ENCODE measurements at regions not wholly inside any gene's neighbourhood (a gene's known extent, or its start where the extent isn't known, plus 50 kb on each side); places are given as distances from the start of the nearest gene placed in this dataset.
A peak's percentile ranks its signal among the peaks of the same experiment; 100 is the strongest.

DNA sequence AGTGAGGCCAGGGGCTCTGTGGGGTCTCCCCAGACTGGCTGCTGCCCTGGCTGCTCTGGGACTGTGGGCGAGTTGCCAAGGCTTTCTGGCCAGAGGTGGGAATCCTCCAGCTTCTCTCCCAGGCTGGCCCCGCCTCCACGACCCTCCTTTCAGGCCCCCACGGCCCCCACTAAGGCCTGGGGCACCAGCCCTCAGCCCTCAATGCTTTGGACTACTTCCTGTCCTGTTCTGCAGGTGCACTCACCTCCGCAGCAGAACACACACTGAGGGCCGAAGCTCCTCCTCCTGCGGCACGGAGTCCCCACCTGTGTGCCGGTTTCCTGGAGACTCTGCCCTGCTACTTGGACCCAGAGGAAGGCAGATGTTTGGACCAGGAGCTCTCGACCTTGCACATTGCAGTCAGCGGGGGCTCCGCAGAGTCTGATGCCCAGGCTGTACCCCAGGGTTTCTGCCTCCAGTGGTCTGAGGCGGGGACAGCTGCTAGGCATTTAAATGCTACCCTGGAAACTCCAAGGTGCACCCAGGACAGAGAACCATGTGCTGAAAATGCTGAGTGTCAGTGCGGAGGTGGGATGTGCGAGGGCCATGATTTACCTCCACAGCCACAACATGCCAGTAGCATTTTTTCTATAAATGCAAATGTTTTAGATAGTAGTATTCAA lies 223.8 kb downstream of the IRF8 start:
- DNase-seq = no peak

DNA sequence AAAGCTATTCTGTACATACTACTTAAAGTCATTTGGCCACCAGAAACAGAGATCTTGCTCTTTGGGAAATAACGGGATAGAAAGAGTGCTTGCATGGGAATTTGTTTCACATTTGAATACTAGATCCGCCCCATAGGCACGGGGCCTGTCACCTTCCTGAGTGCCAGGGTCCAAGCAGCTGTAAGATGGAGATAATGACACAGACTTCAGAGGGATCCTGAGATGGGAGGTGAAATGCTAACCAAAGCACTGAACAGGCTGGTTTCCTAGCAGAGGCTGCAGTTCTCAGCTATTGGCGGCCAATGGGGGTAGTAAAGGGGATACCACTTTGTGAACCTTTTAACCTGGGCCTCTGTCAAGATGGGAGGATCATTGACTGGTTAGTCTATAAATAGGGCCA lies 225.4 kb downstream of the IRF8 start:
- no peak for DNase-seq

DNA sequence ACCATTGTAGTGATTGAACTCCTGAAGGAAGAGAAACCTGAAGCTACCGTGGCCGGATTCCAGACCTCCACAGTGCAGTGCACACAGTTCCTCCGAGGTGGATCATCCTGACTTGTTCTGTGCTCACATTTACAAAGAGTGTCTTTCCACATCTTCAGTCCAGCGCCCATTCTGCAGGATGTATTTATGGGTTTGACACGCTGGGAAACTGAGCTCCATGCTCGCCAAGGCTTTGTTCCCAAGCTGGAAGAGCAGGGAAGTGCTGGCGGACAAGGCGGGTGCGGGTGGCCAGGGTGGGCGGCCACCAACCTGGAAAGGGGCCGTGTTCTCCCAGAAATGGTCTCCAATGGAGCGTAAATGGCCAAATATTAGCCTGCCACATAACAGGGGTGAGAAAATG lies 227.9 kb downstream of the IRF8 start:
- no peak for DNase-seq

DNA sequence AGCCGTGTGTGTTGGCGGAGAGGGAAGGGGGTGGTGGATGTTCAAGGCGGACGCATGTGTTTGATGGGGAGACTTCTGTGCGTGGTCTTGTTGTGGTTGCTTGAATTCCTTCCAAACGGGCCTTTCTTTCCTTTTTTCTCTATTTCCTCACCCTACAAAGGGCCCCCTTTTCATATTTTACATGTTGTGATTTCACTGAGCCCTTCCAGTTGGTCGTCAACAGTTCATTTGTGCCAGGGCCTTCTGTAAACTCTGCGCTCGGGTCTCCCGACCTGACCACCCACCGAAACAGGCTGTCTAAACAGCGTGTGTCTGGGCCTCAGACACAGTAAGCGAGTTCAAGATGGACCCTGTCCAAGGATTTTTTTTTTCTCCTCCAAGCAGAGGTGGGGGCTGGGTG lies 228.4 kb downstream of the IRF8 start:
- DNase-seq = no peak

DNA sequence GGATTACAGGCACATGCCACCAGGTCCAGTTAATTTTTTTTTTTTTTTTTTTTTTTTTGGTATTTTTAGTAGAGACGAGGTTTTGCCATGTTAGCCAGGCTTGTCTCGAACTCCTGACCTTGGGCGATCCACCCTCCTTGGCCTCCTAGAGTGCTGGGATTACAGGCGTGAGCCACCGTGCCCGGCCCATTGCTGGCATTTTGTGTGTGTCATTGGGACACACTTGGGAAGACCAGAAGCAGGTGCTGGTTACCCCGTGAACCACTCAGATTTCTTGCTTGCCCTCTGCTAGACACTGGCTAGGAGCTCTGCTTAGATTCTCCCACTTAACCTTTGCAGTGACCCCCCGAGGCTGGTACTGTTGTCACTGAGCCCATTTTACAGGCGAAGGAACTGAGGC lies 229.3 kb downstream of the IRF8 start:
- no peak for DNase-seq

DNA sequence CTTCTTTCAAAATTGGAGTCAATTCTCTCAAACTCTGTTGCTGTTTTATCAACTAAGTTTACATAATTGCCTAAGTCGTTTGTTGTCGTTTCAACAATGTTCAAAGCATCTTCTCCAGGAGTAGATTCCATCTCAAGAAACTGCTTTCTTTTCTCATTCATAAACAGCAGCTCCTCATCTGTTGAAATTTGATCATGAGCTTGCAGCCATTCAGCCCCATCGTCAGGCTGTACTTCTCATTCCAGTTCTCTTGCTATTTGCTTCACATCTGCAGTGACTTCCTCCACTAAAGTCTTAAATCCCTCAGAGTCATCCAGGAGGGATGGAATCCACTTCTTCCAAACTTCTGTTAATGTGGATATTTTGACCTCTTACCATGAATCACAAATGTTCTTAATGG lies 230.6 kb downstream of the IRF8 start:
- no peak for DNase-seq

DNA sequence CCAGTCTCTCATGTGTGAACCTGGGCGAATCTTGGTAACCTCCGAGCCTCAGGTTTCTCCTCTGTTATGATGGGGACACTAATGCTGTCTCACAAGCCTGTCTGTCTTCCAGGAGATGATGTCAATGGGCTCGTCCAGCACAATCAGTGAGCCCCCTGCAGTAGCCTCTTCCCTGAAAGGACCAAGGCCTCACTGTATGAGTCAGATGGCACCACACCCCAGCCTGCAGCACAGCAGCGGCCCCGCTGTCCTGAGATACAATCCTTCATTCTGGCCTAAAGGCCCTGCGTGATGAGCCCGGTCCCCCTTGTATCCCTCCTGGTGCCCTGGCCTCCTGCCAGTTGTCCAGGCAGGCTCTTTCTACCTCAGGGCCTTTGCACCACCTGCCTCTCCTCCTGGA lies 234.4 kb downstream of the IRF8 start:
- no peak for DNase-seq

DNA sequence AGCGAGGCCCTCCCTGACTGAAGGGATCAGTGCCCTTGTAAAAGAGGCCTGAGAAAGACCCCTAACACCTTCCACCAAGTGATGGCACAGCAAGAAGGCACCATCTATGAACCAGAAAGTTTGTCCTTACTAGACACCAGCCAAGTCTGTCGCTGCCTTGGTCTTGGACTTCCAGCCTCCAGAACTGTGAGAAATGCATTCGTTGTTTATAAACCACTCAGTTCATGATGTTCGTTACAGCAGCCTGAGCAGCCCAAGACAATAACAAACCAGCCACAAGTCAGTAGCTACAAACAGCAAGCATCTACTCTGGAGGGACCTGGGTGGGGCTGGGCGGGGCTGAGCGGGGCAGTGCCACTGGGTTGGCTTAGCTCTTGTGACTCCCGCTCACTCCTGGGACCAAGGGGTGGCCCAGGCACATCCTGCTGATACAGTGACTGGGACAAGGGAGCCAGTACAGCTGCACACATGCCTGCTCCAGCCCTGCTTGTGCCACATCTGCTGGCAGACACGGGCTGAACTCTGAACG lies 234.9 kb downstream of the IRF8 start:
- DNase-seq = no peak

DNA sequence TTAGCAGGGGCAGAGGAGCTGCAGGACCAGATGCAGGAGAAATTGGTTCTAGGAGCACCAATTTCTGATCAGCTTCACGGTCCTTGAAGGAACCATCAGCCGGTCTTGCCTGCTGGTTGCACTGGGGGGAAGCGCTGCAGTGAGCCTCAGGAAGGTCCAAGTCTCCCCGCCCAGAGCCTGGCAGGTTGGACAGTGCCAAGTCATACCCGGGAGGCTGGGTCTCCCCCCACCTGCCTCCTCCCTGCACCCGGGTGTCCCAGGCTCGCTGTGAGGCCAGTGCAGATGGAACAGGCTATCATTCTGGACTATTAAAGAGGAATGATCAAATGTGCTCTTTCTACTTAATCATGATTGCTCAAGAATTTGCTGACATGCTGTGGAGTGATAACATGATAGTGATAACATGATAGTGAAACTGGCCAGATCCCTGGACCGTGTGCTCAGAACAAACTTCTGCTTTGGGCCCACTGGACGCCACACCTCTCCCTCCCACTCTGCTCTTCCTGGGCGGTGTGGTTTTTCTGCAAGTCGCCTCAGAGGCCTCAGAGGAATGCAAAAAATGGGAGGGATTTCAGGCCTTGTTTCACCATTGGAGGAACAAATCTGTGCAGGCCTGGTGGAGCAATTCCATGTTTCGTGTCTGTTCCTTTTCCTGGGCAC lies 236.0 kb downstream of the IRF8 start:
- DNase-seq = no peak

DNA sequence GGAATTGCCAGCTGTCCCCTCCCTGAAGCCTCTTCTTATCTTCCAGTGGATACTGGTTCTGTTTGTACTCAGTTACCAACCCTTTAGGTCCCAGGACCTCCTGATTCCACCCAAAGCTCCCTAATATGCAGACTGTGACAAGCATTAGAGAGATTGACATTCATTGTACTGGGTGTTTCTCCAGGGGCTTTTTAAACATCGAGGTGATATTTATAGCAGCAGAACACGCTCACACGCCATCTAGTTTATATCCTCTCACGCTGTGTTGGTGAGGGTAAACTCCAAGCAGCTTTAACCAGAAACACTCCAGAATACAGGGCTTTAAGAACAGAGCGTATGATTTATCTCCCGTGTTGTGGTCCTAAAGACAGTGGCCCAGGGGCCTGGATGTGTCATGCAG lies 238.4 kb downstream of the IRF8 start:
- DNase-seq = no peak

DNA sequence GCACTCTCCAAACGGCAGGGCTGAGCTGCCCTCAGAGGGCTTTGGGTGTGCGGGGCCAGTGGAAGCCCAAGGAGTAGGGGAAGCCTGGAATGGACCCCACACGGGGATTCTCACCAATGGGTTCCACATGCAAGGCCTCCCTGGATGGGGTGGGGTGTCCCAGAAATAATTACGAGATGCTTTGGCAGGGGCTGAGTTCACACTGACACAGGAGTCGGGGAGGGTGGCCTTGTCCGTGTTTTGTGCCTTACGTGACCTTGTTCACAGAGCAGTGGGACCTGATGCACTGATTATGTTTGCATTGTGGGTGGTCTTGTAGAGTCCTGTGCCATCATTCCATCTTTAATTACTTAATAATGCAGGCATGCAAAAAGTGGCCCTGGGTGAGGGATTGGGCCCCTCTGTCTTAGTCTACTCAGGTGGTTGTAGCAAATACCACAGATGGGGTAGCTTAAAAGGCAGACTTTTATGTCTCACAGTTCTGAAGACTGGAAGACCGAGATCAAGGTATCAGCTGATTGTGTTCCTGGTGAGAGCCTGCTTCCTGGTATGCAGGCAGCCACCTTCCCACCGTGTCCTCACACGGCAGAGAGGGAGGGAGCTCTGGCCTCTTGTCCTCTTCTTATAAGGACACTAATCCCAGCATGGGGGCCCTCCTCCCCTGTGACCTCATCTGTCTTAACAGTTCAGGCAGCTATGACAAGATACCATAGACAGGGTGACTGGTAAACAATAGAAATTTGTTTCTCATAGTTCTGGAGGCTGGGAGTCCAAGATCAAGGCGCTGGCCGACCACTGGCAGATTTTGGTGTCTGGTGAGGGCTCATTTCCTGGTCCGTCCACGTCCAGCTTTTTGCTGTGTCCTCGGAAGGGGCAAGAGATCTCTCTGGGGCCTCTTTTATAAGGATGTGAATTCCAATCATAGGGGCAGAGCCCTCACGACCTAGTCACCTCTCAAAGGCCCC lies 239.4 kb downstream of the IRF8 start:
- no peak for DNase-seq

DNA sequence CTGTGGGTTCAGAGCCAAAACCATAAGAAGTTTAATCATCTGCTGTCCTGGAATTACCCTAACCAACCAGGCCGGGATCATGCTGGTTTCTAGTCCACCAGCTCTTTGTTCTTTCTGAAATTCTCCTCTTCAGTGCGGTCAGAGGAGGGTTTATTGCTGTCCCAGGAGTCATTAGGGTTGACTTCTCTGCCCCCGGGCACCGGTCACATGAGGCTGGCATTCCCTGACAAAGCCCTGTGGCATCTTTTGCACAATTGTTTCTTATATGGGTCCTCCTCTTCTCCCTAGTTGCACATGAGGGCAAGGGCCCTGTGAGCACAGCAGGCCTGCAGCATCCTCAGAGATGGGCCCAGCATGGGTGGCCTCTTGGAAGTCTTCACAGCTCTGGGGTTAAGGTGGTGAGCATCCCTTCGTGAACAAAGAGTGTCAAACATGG lies 243.9 kb downstream of the IRF8 start:
- no peak for DNase-seq

DNA sequence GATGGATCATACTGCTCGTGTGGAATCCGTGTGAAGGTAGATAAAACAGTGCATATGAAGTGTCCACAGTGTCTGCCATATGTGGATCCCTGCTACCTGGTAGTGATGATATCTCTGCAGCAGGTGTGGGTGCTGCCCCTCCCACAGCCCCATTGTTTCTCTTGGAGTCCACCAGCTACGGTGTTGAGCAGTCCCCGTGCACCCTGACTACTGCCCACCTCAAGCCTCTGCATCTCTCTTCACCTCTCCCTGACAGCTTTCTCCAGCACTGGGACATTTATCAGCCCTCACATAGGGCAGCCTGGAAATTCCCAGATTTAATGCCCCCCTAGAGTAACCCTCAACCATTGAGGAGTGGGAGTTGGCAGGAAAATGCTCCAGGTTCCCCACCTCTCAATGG lies 244.7 kb downstream of the IRF8 start:
- DNase-seq = no peak

DNA sequence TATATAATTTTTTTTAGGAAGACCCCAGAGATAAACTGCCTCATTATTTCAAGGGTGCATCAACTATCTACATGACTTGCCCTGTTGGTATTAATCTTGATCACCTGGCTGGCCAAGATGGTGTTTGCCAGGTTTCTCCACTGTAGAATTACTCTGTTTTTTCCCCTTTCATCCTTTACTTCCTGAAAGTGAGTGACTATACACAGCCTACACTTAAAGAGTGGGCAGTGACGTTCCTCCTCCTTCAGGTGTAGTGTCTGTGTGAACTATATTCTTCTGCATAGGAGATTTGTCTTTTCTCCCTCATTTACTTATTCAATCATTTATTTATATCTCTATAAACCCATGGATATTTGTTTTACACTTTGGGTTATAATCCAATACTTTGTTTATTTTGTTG lies 246.7 kb downstream of the IRF8 start:
- DNase-seq = no peak

DNA sequence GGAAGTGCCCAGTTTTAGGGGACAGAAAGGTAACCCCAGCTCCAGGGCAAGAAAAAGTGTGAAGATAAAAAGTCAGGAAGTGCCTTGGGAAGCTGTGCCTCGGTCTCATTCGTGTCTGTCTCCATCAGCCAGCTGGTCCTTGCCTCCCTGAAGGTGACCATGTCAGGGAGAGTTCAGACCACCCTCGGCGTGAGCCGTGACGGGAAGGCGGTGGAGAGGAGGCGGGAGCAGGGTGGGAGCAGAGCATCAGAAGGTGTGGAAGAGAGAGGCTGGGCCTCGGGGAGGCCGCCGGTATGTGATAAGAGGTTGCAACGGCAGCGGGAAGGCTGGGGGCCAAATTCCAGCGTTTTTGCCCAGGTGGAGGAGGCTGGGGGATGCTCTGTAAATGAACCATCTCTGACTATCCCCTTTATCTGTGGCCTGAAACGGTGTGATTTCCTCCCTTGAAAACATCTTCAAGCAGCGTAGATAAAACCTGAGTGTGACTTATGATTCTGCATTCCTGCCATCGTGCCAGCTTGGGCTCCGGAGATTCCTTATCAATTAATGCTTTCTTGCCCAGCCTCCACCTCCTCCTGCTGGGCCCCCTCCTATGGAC lies 251.8 kb downstream of the IRF8 start:
- DNase-seq = no peak

DNA sequence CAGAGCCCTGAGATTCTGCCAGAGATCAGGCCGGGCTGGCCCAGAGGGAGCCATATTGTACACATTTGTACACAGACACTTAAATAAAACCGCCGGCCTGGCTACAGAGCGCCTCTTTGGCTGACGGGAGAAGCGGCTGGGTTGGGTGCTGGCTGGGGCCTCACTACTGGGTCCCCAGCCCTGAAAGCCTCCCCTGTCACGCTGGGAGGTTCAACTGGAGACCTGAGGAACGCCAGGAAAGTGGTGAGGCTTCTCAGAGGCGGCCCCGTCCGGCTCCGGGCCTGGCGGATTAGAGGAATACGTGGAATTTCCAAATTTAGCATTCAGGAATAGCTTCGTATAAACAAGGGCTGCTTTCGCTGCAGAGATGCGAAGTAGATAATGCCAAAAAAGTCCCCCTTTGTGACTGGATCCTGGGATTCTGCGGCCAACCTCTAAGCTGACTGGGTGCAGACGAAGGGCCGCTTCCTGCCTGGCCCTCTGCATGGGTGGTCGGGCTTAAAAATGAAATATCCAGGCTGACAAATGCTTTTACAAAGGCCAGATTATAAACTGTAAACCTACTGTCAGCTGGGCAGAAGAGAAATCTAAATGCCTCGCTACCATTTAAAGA lies 252.4 kb downstream of the IRF8 start:
- DNase-seq = peak; percentile 44

DNA sequence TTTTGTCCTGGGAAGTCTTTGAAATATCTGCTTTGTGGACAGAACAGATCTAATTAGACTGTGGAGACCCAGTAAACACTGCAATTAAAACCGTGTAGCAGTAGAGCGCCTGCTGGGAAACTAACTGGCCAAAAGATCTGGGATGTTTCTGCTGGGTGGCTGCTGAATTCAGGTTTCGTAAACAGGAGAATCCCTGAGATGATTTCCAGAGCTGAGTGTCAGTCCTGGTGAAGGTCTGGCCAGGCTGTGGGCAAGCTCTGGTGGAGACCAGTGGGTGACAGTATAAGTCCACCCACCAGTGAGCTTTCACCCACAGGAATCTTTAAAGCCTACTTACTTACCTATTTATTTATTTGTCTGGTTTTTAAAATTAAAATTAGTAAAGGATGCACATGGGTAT lies 257.2 kb downstream of the IRF8 start:
- no peak for DNase-seq

DNA sequence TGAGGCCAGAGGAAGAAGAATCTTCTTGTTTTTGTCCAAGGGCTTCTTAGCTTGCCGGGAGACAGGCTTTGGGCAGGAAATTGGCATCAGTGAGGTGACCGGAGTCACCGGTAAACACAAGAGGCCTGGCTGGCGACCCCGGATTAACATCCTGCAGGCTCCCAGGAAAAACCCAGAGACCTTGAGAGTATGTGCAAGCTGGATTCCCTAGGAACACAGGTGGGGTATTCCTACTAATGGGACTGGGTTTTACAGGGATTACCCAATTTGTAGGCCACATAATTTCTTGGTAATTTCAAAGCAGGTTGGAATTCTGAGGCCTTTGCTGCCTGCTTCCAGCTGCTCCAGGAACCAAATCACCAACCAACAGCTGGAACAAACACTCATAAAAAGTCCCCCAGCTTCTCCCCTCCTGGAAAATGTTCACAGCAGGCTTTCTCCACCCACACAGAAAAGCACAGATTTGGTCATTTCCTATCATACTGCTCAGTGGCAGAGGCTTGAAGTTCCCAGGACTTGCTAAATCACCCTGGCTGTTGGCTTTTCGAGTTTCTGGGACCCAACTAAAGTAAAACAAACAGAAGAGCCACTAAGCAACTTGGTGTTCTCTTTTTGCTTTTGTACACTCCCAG lies 258.8 kb downstream of the IRF8 start:
- no peak for DNase-seq

DNA sequence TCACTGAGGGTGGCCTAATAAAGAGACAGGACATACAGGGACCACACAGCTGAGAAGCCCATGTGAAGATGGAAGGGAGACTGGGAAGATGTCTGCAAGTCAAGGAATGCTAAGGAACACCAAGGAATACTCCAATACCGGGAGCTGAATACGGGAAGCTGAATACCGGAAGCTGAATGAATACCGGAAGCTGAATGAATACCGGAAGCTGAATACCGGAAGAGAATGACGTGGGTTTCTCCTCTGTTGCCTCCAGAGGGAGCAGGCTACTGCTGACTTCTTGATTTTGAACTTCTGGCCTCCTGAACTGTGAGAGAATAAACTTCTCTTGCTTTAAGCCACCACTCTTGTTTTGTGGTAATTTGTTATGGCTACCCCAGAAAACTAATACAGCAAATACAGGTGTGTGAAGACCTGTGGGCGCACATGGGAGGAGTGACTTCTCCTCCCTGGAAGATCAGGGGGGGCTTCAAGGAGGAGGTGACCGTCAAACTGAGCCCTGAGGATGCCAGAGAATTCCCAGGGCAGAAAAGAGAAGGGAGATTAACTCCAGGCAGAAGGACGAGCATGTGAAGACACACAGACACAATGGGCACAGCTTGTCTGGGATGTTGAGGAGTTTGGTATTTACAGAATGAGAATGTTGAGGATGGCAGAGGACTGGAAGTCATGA lies 259.9 kb downstream of the IRF8 start:
- DNase-seq = no peak

DNA sequence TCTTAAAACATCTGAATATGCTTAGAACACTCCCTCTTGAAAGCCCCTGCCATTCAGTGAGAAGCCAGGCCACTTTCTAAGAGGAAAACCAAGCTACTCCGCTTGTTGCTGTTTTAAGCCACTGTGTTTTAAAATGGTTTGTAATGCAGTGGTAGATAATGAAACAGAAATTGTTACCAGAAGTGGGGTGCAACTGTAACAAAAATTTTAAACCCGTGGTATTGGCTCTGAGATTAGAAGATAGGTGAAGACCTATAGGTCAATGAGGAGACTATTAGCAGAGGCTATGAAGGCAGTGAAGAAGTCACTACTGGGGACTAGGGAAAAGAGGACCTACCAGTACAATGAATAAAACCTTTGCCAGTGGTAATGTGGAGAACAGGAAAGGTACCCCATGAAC lies 266.5 kb downstream of the IRF8 start:
- no peak for DNase-seq

DNA sequence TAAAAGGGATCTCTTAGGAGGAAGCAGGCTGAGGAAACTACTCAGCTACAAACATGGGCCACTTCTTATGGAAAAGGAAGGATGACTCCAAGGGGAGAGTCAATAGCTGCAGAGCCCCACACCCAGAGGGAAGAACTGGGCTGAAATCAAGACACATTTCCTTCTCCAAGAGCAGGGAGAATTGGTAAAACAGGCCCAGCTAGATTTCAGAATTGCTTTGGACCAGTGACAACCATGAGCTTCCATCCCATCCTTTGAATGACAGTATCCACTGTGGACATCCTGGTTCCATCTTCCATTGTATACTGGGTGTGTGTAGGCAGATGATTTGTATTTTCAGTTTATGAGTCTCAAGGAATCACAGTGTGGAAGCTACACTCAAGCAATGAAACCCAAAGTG lies 267.5 kb downstream of the IRF8 start:
- no peak for DNase-seq

DNA sequence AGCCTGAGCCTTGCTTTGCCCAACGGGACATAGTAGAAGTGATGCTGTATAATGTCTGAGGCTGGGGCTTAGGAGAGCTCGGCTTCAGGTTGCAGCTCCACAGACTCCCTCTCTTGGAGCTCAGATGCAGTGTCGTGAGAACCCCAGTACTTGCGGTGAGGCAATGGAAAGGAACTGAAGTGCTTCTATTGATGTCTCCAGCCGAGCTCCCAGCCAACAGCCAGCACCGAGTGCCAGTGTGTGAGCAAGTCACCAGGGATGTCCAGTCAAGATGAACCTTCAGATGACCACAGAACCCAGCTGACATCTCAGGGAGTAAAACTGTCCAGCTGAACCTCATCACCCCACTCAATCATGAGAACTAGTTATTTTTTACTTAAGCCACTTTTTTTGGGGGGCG lies 268.1 kb downstream of the IRF8 start:
- no peak for DNase-seq

All from left hindlimb (tissue), 1 donor.